ENCODE measurements at regions not wholly inside any gene's neighbourhood (a gene's known extent, or its start where the extent isn't known, plus 50 kb on each side); places are given as distances from the start of the nearest gene placed in this dataset.

GRCh38 chr1:195886000-195886399 lies 722.2 kb downstream of the KCNT2 start:
- H3K4me3 Mint-ChIP-seq (ENCODE audit: unreplicated experiment) = no peak overlapping the region
- H3K9me3 Mint-ChIP-seq (ENCODE audit: unreplicated experiment) = peaks cover 4% of the 10 kb centered on the region
- ChIA-PET POLR2A (no interaction called here), CTCF (no interaction called here)
- H3K27ac Mint-ChIP-seq (ENCODE audit: unreplicated experiment) = no peak overlapping the region
- intact Hi-C loops (cut with micrococcal nuclease; ENCODE audit: unreplicated experiment) = no loop called here
- H3K4me1 ChIP-seq = no peaks in the 10 kb centered on the region
- no peaks in the 10 kb centered on the region for H3K9me3 ChIP-seq
- H3K36me3 ChIP-seq (ENCODE audit: control insufficient read depth, insufficient read depth, low read length) = no peaks in the 10 kb centered on the region
- no peaks in the 10 kb centered on the region for H3K27me3 ChIP-seq (replicated peaks; ENCODE audit: control insufficient read depth, insufficient read depth, low read length)
- H3K36me3 Mint-ChIP-seq (ENCODE audit: insufficient read depth, unreplicated experiment) = no peaks in the 10 kb centered on the region
- H3K4me1 Mint-ChIP-seq (ENCODE audit: low read depth, unreplicated experiment) = no peaks in the 10 kb centered on the region
- DNase-seq = no peak
- TF ChIP-seq CTCF (IDR thresholded peaks at IDR 0.05; ENCODE audit: insufficient read depth in 1 of 2, low read depth in 1 of 2, low read length in 1 of 2, severe bottlenecking in 1 of 2, unreplicated experiment in 1 of 2) = peak in 1 of 2 experiments; percentile 15
- H3K4me3 ChIP-seq (ENCODE audit: low read depth, low read length) = no peak overlapping the region
- no TSS peak for BruUV-seq (replicated peaks)
- peaks cover 9% of the 10 kb centered on the region for H3K27me3 Mint-ChIP-seq (ENCODE audit: insufficient read depth, unreplicated experiment)

DNA sequence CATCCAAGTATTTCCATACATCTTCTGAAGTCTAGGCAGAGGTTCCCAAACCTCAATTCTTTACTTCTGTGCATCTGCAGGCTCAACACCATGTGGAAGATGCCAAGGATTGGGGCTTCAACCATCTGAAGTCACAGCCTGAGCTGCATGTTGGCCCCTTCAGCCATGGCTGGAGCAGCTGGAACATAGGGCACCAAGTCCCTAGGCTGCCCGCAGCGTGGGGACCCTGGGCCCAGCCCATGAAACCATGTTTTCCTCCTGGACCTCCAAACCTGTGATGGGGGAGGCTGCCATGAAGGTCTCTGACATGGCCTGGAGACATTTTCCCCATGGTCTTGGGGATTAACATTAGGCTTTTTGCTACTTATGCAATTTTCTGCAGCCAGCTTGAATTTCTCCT lies 729.8 kb downstream of the KCNT2 start:
- ChIA-PET CTCF (no interaction called here), POLR2A (no interaction called here)
- H3K27me3 ChIP-seq (replicated peaks; ENCODE audit: control insufficient read depth, insufficient read depth, low read length) = no peaks in the 10 kb centered on the region
- Mint-ChIP-seq H3K36me3 (ENCODE audit: insufficient read depth, unreplicated experiment) (no peaks in the 10 kb centered on the region), H3K9me3 (ENCODE audit: unreplicated experiment) (no peaks in the 10 kb centered on the region), H3K27me3 (ENCODE audit: insufficient read depth, unreplicated experiment) (no peaks in the 10 kb centered on the region), H3K4me1 (ENCODE audit: low read depth, unreplicated experiment) (no peaks in the 10 kb centered on the region), H3K4me3 (ENCODE audit: unreplicated experiment) (no peak overlapping the region), H3K27ac (ENCODE audit: unreplicated experiment) (no peak overlapping the region)
- BruUV-seq (replicated peaks) = no TSS peak
- intact Hi-C loops (cut with micrococcal nuclease; ENCODE audit: unreplicated experiment) = no loop called here
- DNase-seq = no peak
- TF ChIP-seq CTCF (IDR thresholded peaks at IDR 0.05; ENCODE audit: insufficient read depth in 1 of 2, low read depth in 1 of 2, low read length in 1 of 2, severe bottlenecking in 1 of 2, unreplicated experiment in 1 of 2) = no peak
- H3K4me3 ChIP-seq (ENCODE audit: low read depth, low read length) = no peak overlapping the region
- no peaks in the 10 kb centered on the region for H3K36me3 ChIP-seq (ENCODE audit: control insufficient read depth, insufficient read depth, low read length)
- H3K9me3 ChIP-seq = no peaks in the 10 kb centered on the region
- H3K4me1 ChIP-seq = no peaks in the 10 kb centered on the region

DNA sequence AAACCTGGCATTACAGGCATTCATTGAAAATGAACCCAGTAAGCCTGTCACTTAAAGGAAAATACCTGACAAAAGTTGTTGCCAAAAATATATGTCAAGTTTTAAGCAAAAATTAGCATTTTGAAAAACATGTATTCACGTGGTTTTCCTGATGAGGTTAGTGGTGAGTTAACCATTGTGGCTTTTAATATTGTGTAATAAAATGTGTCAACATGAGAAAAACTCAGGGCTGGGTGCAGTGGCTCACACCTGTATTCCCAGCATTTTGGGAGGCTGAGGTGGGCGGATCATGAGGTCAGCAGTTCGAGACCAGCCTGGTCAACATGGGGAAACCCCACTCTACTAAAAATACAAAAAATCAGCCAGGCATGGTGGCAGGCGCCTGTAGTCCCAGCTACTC lies 731.4 kb downstream of the KCNT2 start:
- Histone ChIP-seq H3K27me3 (replicated peaks; ENCODE audit: control insufficient read depth, insufficient read depth, low read length) (no peaks in the 10 kb centered on the region), H3K9me3 (no peaks in the 10 kb centered on the region), H3K4me3 (ENCODE audit: low read depth, low read length) (no peak overlapping the region), H3K4me1 (no peaks in the 10 kb centered on the region), H3K36me3 (ENCODE audit: control insufficient read depth, insufficient read depth, low read length) (no peaks in the 10 kb centered on the region)
- H3K27ac Mint-ChIP-seq (ENCODE audit: unreplicated experiment) = no peak overlapping the region
- no TSS peak for BruUV-seq (replicated peaks)
- H3K4me3 Mint-ChIP-seq (ENCODE audit: unreplicated experiment) = no peak overlapping the region
- no peaks in the 10 kb centered on the region for H3K9me3 Mint-ChIP-seq (ENCODE audit: unreplicated experiment)
- no peaks in the 10 kb centered on the region for H3K36me3 Mint-ChIP-seq (ENCODE audit: insufficient read depth, unreplicated experiment)
- POLR2A ChIA-PET = no interaction called here
- intact Hi-C loops (cut with micrococcal nuclease; ENCODE audit: unreplicated experiment) = no loop called here
- no peak for TF ChIP-seq CTCF (IDR thresholded peaks at IDR 0.05; ENCODE audit: insufficient read depth in 1 of 2, low read depth in 1 of 2, low read length in 1 of 2, severe bottlenecking in 1 of 2, unreplicated experiment in 1 of 2)
- no peaks in the 10 kb centered on the region for H3K27me3 Mint-ChIP-seq (ENCODE audit: insufficient read depth, unreplicated experiment)
- no peak for DNase-seq
- CTCF ChIA-PET = no interaction called here
- H3K4me1 Mint-ChIP-seq (ENCODE audit: low read depth, unreplicated experiment) = no peaks in the 10 kb centered on the region
